HEK293T (cell line): ENCODE measurements at regions not wholly inside any gene's neighbourhood (a gene's known extent, or its start where the extent isn't known, plus 50 kb on each side); places are given as distances from the start of the nearest gene placed in this dataset.

Source experiments
- CTCF ChIA-PET: fragments of 350-600 bp; formaldehyde crosslinking; extraction: SDS; loops from one replicate; lab custom pipeline; 2021; ENCODE audit warnings: antibody characterized with exemption, inconsistent platforms; lab: Yijun Ruan, JAX
- POLR2A ChIA-PET: fragments of 350-600 bp; formaldehyde crosslinking; extraction: SDS; loops from one replicate; lab custom pipeline; 2020; ENCODE audit warnings: antibody characterized with exemption, inconsistent platforms; lab: Yijun Ruan, JAX
- DNase-seq: peaks from one replicate; pipeline ENCODE4 v3.0.0; 2012; ENCODE audit warnings: mixed read lengths; ENCODE audit errors: extremely low spot score
- ARNT ChIP-seq: fragments of 450-650 bp; IDR thresholded peaks from 2 replicates; pipeline ENCODE4 v1.6.1; 2017; ENCODE audit warnings: mild to moderate bottlenecking
- BHLHE40 ChIP-seq: fragments of 450-650 bp; IDR thresholded peaks from 2 replicates; pipeline ENCODE4 v1.6.1; 2016; ENCODE audit warnings: mild to moderate bottlenecking, moderate library complexity, borderline replicate concordance
- CTBP1 ChIP-seq: fragments of 450-650 bp; IDR thresholded peaks from 2 replicates; pipeline ENCODE4 v1.6.1; 2016; ENCODE audit warnings: borderline replicate concordance
- ELF4 ChIP-seq: fragments of 450-650 bp; IDR thresholded peaks from 2 replicates; pipeline ENCODE4 v1.6.1; 2017; ENCODE audit warnings: antibody characterized with exemption
- FOXA1 ChIP-seq: fragments of 450-650 bp; IDR thresholded peaks from 2 replicates; pipeline ENCODE4 v1.6.1; 2016; ENCODE audit warnings: mild to moderate bottlenecking
- FOXK2 ChIP-seq: fragments of 450-650 bp; IDR thresholded peaks from 2 replicates; pipeline ENCODE4 v1.6.1; 2016; ENCODE audit warnings: mild to moderate bottlenecking
- FOXM1 ChIP-seq: fragments of 450-650 bp; IDR thresholded peaks from 2 replicates; pipeline ENCODE4 v1.6.1; 2017; ENCODE audit warnings: mild to moderate bottlenecking, borderline replicate concordance
- HDGF ChIP-seq: fragments of 450-650 bp; IDR thresholded peaks from 2 replicates; pipeline ENCODE4 v1.6.1; 2017; ENCODE audit warnings: antibody characterized with exemption, borderline replicate concordance
- L3MBTL2 ChIP-seq: fragments of 450-650 bp; conservative IDR thresholded peaks from 2 replicates; pipeline ENCODE4 v1.6.1; 2016; ENCODE audit warnings: mild to moderate bottlenecking
- LEF1 ChIP-seq: fragments of 450-650 bp; IDR thresholded peaks from 2 replicates; pipeline ENCODE4 v1.6.1; 2017; ENCODE audit warnings: mild to moderate bottlenecking, borderline replicate concordance
- NFRKB ChIP-seq: fragments of 450-650 bp; IDR thresholded peaks from 2 replicates; pipeline ENCODE4 v1.6.1; 2016; ENCODE audit warnings: mild to moderate bottlenecking, moderate library complexity
- SP1 ChIP-seq: fragments of 450-650 bp; IDR thresholded peaks from 2 replicates; pipeline ENCODE4 v1.6.1; 2017
- SUZ12 ChIP-seq: fragments of 450-650 bp; IDR thresholded peaks from 2 replicates; pipeline ENCODE4 v1.6.1; 2016; ENCODE audit warnings: mild to moderate bottlenecking
- TARDBP ChIP-seq: fragments of 450-650 bp; IDR thresholded peaks from 2 replicates; pipeline ENCODE4 v1.6.1; 2016
- ZNF384 ChIP-seq: fragments of 450-650 bp; IDR thresholded peaks from 2 replicates; pipeline ENCODE4 v1.6.1; 2016
- TF ChIP-seq, protein P1 (sequence below): fragments of 450-650 bp; IDR thresholded peaks from 2 replicates; pipeline ENCODE4 v1.6.1; 2016

GRCh38 chr10:8456386-8456785 is 401.9 kb downstream of the GATA3 start:
- ChIA-PET CTCF (no interaction called here), POLR2A (no interaction called here)
- no peak for TF ChIP-seq FOXK2
- no peak for TF ChIP-seq ELF4
- TF ChIP-seq ARNT: no peak
- TF ChIP-seq L3MBTL2: no peak
- TF ChIP-seq HDGF: no peak
- no peak for TF ChIP-seq TARDBP
- TF ChIP-seq FOXA1: no peak
- no peak for TF ChIP-seq FOXM1
- TF ChIP-seq, protein P1, sequence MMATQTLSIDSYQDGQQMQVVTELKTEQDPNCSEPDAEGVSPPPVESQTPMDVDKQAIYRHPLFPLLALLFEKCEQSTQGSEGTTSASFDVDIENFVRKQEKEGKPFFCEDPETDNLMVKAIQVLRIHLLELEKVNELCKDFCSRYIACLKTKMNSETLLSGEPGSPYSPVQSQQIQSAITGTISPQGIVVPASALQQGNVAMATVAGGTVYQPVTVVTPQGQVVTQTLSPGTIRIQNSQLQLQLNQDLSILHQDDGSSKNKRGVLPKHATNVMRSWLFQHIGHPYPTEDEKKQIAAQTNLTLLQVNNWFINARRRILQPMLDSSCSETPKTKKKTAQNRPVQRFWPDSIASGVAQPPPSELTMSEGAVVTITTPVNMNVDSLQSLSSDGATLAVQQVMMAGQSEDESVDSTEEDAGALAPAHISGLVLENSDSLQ: no peak
- no peak for TF ChIP-seq CTBP1
- no peak for TF ChIP-seq ZNF384
- no peak for TF ChIP-seq SUZ12
- TF ChIP-seq LEF1: no peak
- no peak for TF ChIP-seq BHLHE40
- no peak for TF ChIP-seq SP1
- TF ChIP-seq NFRKB: no peak
- DNase-seq: no peak

- POLR2A ChIA-PET: no interaction called here
Observed at GRCh38 chr10:8460626-8461025, 406.1 kb downstream of the GATA3 start.

DNA sequence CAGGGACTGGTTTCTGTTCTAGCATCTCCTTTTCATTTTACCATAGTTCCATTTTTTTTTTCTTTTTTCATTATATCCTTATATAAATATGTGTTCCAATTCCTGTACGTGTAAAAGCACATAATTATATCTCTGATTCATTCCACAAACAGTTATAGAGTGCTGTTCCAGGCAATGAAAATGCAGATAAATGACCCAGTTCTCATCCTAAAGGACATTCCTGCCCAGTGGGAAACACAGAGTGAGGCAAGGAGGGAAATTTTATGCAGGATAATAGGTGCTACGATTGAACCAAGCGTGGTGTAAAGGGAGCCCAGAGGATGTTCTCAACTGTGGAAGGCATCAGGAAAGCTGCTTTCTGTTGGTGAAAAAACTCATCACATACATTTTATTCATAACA is 408.1 kb downstream of the GATA3 start:
- ChIA-PET POLR2A (no interaction called here), CTCF (no interaction called here)
- no peak for TF ChIP-seq FOXA1
- TF ChIP-seq ZNF384: no peak
- no peak for TF ChIP-seq TARDBP
- TF ChIP-seq BHLHE40: no peak
- TF ChIP-seq, protein P1: no peak
- no peak for TF ChIP-seq FOXM1
- TF ChIP-seq LEF1: no peak
- TF ChIP-seq ARNT: no peak
- TF ChIP-seq FOXK2: no peak
- no peak for TF ChIP-seq SUZ12
- no peak for TF ChIP-seq SP1
- TF ChIP-seq ELF4: no peak
- no peak for TF ChIP-seq HDGF
- TF ChIP-seq L3MBTL2: no peak
- no peak for TF ChIP-seq NFRKB
- no peak for DNase-seq

More at GRCh38 chr10:8460626-8461025, 406.1 kb downstream of the GATA3 start:
- TF ChIP-seq CTBP1 (no peak), NFRKB (no peak), ARNT (no peak), FOXK2 (no peak), ELF4 (no peak), TARDBP (no peak), L3MBTL2 (no peak), SUZ12 (no peak), SP1 (no peak), LEF1 (no peak), HDGF (no peak), FOXA1 (no peak), FOXM1 (no peak), BHLHE40 (no peak), ZNF384 (no peak)
- TF ChIP-seq, protein P1: no peak
- CTCF ChIA-PET: no interaction called here
- no peak for DNase-seq

GRCh38 chr10:8463853-8464252 is 409.4 kb downstream of the GATA3 start:
- ChIA-PET POLR2A (no interaction called here), CTCF (no interaction called here)
- TF ChIP-seq FOXK2: no peak
- no peak for TF ChIP-seq SUZ12
- TF ChIP-seq ELF4: no peak
- DNase-seq: no peak

GRCh38 chr10:8468477-8468876 is 414.0 kb downstream of the GATA3 start:
- no peak for DNase-seq
- ChIA-PET POLR2A (no interaction called here), CTCF (no interaction called here)
- TF ChIP-seq LEF1 (no peak), HDGF (no peak), FOXA1 (no peak), TARDBP (no peak)

- no peak for DNase-seq
- TF ChIP-seq, protein P1: no peak
- TF ChIP-seq L3MBTL2 (no peak), FOXA1 (no peak), TARDBP (no peak), SP1 (no peak), ELF4 (no peak)
- ChIA-PET POLR2A (no interaction called here), CTCF (no interaction called here)
Observed at GRCh38 chr10:8473205-8473604, 418.7 kb downstream of the GATA3 start.
